HepG2 (cell line): ENCODE measurements at regions not wholly inside any gene's neighbourhood (a gene's known extent, or its start where the extent isn't known, plus 50 kb on each side); places are given as distances from the start of the nearest gene placed in this dataset.

Experiments used
- EHMT2 ChIP-seq: fragments of 200-600 bp; sonication (generic); IDR thresholded peaks from 2 replicates; pipeline ENCODE4 v1.7.0; 2017; ENCODE audit warnings: antibody characterized with exemption, low read depth, low read length, borderline replicate concordance
- ETV5 ChIP-seq: IDR thresholded peaks from 2 replicates; pipeline ENCODE4 v1.6.1; 2018; ENCODE audit warnings: missing biosample characterization, missing genetic modification reagents, inconsistent platforms, borderline replicate concordance
- ZNF180 ChIP-seq: sonication (generic); formaldehyde crosslinking; IDR thresholded peaks from 2 replicates; pipeline ENCODE4 v1.4.0; 2020; ENCODE audit warnings: low read depth, missing genetic modification reagents, borderline replicate concordance
- TF ChIP-seq, protein P1 (sequence below): sonication (generic); formaldehyde crosslinking; IDR thresholded peaks from 2 replicates; pipeline ENCODE4 v1.4.0; 2020; ENCODE audit warnings: missing genetic modification reagents, mild to moderate bottlenecking, borderline replicate concordance

DNA sequence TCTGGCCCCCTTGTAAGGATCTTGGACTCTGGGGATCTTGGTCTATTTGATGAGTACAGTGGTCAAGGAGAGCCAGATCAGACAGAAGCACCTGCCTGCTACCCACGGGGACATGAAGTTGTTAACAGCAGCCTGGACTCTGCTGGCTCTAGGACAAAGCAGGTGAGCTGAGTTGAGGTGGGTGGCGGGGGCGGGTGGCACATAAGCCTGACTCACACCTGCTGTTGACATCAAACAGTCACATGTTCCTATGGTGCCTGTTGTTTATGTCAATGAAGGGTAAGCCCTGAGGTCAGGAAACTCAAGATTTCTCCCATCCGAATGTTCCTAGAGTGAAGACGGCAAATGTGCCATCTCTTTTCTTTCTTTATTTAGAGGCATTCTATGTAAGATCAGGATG lies 50.1 kb upstream of the CLNK start (continued):
- TF ChIP-seq, protein P1, sequence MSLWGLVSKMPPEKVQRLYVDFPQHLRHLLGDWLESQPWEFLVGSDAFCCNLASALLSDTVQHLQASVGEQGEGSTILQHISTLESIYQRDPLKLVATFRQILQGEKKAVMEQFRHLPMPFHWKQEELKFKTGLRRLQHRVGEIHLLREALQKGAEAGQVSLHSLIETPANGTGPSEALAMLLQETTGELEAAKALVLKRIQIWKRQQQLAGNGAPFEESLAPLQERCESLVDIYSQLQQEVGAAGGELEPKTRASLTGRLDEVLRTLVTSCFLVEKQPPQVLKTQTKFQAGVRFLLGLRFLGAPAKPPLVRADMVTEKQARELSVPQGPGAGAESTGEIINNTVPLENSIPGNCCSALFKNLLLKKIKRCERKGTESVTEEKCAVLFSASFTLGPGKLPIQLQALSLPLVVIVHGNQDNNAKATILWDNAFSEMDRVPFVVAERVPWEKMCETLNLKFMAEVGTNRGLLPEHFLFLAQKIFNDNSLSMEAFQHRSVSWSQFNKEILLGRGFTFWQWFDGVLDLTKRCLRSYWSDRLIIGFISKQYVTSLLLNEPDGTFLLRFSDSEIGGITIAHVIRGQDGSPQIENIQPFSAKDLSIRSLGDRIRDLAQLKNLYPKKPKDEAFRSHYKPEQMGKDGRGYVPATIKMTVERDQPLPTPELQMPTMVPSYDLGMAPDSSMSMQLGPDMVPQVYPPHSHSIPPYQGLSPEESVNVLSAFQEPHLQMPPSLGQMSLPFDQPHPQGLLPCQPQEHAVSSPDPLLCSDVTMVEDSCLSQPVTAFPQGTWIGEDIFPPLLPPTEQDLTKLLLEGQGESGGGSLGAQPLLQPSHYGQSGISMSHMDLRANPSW (CRISPR knock-in tag) = no peak
- TF ChIP-seq ETV5 (CRISPR knock-in tag) (no peak), EHMT2 (no peak), ZNF180 (CRISPR knock-in tag) (no peak)
